ENCODE measurements at regions not wholly inside any gene's neighbourhood (a gene's known extent, or its start where the extent isn't known, plus 50 kb on each side); places are given as distances from the start of the nearest gene placed in this dataset.

DNA sequence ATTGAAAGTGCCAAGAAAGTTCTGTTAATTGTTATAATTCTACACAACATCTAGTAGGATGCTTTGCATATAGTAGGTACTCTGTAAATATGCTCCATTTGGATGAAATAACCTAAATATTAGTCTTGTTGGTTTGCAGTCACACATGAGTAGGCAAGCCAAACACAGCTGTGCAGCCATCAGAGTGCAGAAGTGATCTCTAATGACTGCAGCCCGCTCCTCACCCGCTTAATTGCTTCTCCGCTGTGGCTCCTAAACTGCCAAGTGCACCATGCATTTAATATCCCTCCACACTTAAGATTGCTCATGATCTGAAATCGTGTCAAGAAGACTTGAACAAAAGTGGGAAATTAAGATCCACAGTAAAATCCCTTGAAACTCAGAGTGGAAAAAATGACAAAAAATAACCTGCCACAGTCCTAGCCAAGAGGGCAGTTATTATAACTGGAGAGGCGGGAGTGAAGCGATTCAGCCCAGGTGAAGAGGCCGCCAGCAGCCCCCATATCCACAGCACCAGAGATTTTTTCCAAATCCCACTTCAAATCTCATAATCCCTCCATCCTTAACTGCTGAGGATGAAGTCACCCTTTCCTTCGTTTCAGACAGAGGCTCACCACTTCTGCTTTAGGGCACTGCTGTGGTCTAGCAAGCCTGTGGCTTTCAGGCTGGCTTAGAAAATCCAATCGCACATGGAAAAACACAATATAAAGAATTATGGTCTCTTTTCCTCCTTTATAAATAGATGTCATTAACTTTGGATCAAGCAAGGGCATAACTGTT, 69.5 kb downstream of the TMEM30B start:
- Histone ChIP-seq H3K27me3 (ENCODE audit: control insufficient read depth in 2 of 2, insufficient read depth in 2 of 2, low read length in 2 of 2) (no peaks in the 10 kb centered on the region), H3K9me3 (ENCODE audit: control insufficient read depth in 2 of 3, low read length in 3 of 3) (no peaks in the 10 kb centered on the region), H3K36me3 (ENCODE audit: control insufficient read depth in 2 of 3, insufficient read depth in 3 of 3, low read length in 3 of 3) (no peaks in the 10 kb centered on the region), H3K4me3 (ENCODE audit: low read length) (no peak overlapping the region), H3K4me1 (ENCODE audit: control insufficient read depth in 2 of 2, insufficient read depth in 2 of 2, low read length in 2 of 2) (no peaks in the 10 kb centered on the region), H3K27ac (ENCODE audit: low read depth, low read length) (no peak overlapping the region)
- intact Hi-C loops (cut with micrococcal nuclease): no loop called here
- ATAC-seq: no peak
- ChIA-PET CTCF (no interaction called here), POLR2A (no interaction called here)
- Mint-ChIP-seq H3K27me3 (peaks cover 0 to 16% (median 15%) of the 10 kb centered on the region in 5 donors), H3K4me3 (no peak overlapping the region), H3K27ac (no peak overlapping the region), H3K4me1 (no peaks in the 10 kb centered on the region), H3K36me3 (no peaks in the 10 kb centered on the region), H3K9me3 (no peaks in the 10 kb centered on the region)
- DNase-seq: no peak

GRCh38 chr14:61203081-61203753, 77.9 kb downstream of the TMEM30B start:
- H3K4me1 Mint-ChIP-seq: peaks cover 0 to 3% (median 0%) of the 10 kb centered on the region in 7 donors
- Histone ChIP-seq H3K36me3 (ENCODE audit: control insufficient read depth in 2 of 3, insufficient read depth in 3 of 3, low read length in 3 of 3) (no peaks in the 10 kb centered on the region), H3K27ac (ENCODE audit: low read depth, low read length) (no peak overlapping the region), H3K9me3 (ENCODE audit: control insufficient read depth in 2 of 3, low read length in 3 of 3) (no peaks in the 10 kb centered on the region), H3K27me3 (ENCODE audit: control insufficient read depth in 2 of 2, insufficient read depth in 2 of 2, low read length in 2 of 2) (no peaks in the 10 kb centered on the region), H3K4me3 (ENCODE audit: low read length) (no peak overlapping the region), H3K4me1 (ENCODE audit: control insufficient read depth in 2 of 2, insufficient read depth in 2 of 2, low read length in 2 of 2) (no peaks in the 10 kb centered on the region)
- no peak for DNase-seq
- no peaks in the 10 kb centered on the region for H3K36me3 Mint-ChIP-seq
- peaks cover 0 to 2% (median 0%) of the 10 kb centered on the region in 11 donors for H3K9me3 Mint-ChIP-seq
- POLR2A ChIA-PET: no interaction called here
- no peak for ATAC-seq
- H3K27me3 Mint-ChIP-seq: peaks cover 24 to 53% (median 32%) of the 10 kb centered on the region in 5 donors
- intact Hi-C loops (cut with micrococcal nuclease): no loop called here
- no peak overlapping the region for H3K4me3 Mint-ChIP-seq
- no peak overlapping the region for H3K27ac Mint-ChIP-seq
- CTCF ChIA-PET: no interaction called here

- Histone ChIP-seq H3K27me3 (ENCODE audit: control insufficient read depth in 2 of 2, insufficient read depth in 2 of 2, low read length in 2 of 2) (no peaks in the 10 kb centered on the region), H3K27ac (ENCODE audit: low read depth, low read length) (no peak overlapping the region), H3K36me3 (ENCODE audit: control insufficient read depth in 2 of 3, insufficient read depth in 3 of 3, low read length in 3 of 3) (no peaks in the 10 kb centered on the region), H3K4me3 (ENCODE audit: low read length) (no peak overlapping the region), H3K9me3 (ENCODE audit: control insufficient read depth in 2 of 3, low read length in 3 of 3) (no peaks in the 10 kb centered on the region), H3K4me1 (ENCODE audit: control insufficient read depth in 2 of 2, insufficient read depth in 2 of 2, low read length in 2 of 2) (no peaks in the 10 kb centered on the region)
- Mint-ChIP-seq H3K9me3 (peaks cover 0 to 2% (median 0%) of the 10 kb centered on the region in 11 donors), H3K4me3 (no peak overlapping the region), H3K27me3 (peaks cover 30 to 58% (median 41%) of the 10 kb centered on the region in 5 donors), H3K27ac (no peak overlapping the region), H3K4me1 (peaks cover 0 to 3% (median 0%) of the 10 kb centered on the region in 7 donors), H3K36me3 (no peaks in the 10 kb centered on the region)
- CTCF ChIA-PET: no interaction called here
- ATAC-seq (no peak), DNase-seq (no peak)
- POLR2A ChIA-PET: no interaction called here
- intact Hi-C loops (cut with micrococcal nuclease): no loop called here
These were observed 79.0 kb downstream of the TMEM30B start for GRCh38 chr14:61202124-61202523.

DNA sequence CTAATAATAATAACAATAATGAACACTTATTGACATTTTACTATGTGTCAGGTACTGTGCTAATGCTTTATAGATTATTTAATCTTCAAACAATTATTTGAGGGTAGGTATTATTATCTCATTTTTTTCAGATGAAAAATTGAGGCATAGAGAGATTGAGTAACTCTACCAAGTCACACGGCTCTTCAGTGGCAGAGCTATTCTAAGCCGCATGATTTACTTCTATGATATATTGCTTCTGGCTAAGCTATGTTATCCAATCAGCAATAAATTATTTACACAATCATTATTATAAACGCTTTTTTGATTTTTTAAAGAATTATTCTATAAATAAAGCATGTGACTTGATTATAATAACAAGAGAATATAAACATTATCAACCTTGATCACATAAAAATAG, 80.0 kb downstream of the TMEM30B start:
- intact Hi-C loops (cut with micrococcal nuclease): no loop called here
- no peak for ATAC-seq
- no peaks in the 10 kb centered on the region for H3K4me1 ChIP-seq (ENCODE audit: control insufficient read depth in 2 of 2, insufficient read depth in 2 of 2, low read length in 2 of 2)
- peaks cover 0 to 3% (median 0%) of the 10 kb centered on the region in 7 donors for H3K4me1 Mint-ChIP-seq
- DNase-seq: no peak
- peaks cover 0 to 2% (median 0%) of the 10 kb centered on the region in 11 donors for H3K9me3 Mint-ChIP-seq
- H3K4me3 ChIP-seq (ENCODE audit: low read length): no peak overlapping the region
- H3K9me3 ChIP-seq (ENCODE audit: control insufficient read depth in 2 of 3, low read length in 3 of 3): no peaks in the 10 kb centered on the region
- POLR2A ChIA-PET: no interaction called here
- H3K27ac ChIP-seq (ENCODE audit: low read depth, low read length): no peak overlapping the region
- CTCF ChIA-PET: no interaction called here
- H3K36me3 Mint-ChIP-seq: no peaks in the 10 kb centered on the region
- H3K4me3 Mint-ChIP-seq: no peak overlapping the region
- H3K27me3 ChIP-seq (ENCODE audit: control insufficient read depth in 2 of 2, insufficient read depth in 2 of 2, low read length in 2 of 2): no peaks in the 10 kb centered on the region
- no peak overlapping the region for H3K27ac Mint-ChIP-seq
- H3K36me3 ChIP-seq (ENCODE audit: control insufficient read depth in 2 of 3, insufficient read depth in 3 of 3, low read length in 3 of 3): no peaks in the 10 kb centered on the region
- peaks cover 30 to 58% (median 43%) of the 10 kb centered on the region in 5 donors for H3K27me3 Mint-ChIP-seq

- H3K27me3 Mint-ChIP-seq: peaks cover 35 to 56% (median 45%) of the 10 kb centered on the region in 5 donors
- Histone ChIP-seq H3K4me3 (ENCODE audit: low read length) (no peak overlapping the region), H3K4me1 (ENCODE audit: control insufficient read depth in 2 of 2, insufficient read depth in 2 of 2, low read length in 2 of 2) (no peaks in the 10 kb centered on the region), H3K27ac (ENCODE audit: low read depth, low read length) (no peak overlapping the region), H3K36me3 (ENCODE audit: control insufficient read depth in 2 of 3, insufficient read depth in 3 of 3, low read length in 3 of 3) (no peaks in the 10 kb centered on the region), H3K9me3 (ENCODE audit: control insufficient read depth in 2 of 3, low read length in 3 of 3) (no peaks in the 10 kb centered on the region), H3K27me3 (ENCODE audit: control insufficient read depth in 2 of 2, insufficient read depth in 2 of 2, low read length in 2 of 2) (no peaks in the 10 kb centered on the region)
- H3K4me3 Mint-ChIP-seq: no peak overlapping the region
- POLR2A ChIA-PET: no interaction called here
- DNase-seq (no peak), ATAC-seq (no peak)
- no peaks in the 10 kb centered on the region for H3K4me1 Mint-ChIP-seq
- no peak overlapping the region for H3K27ac Mint-ChIP-seq
- H3K36me3 Mint-ChIP-seq: no peaks in the 10 kb centered on the region
- H3K9me3 Mint-ChIP-seq: no peaks in the 10 kb centered on the region
- intact Hi-C loops (cut with micrococcal nuclease): no loop called here
- CTCF ChIA-PET: no interaction called here
These were observed 83.7 kb downstream of the TMEM30B start for GRCh38 chr14:61197416-61197815.

DNA sequence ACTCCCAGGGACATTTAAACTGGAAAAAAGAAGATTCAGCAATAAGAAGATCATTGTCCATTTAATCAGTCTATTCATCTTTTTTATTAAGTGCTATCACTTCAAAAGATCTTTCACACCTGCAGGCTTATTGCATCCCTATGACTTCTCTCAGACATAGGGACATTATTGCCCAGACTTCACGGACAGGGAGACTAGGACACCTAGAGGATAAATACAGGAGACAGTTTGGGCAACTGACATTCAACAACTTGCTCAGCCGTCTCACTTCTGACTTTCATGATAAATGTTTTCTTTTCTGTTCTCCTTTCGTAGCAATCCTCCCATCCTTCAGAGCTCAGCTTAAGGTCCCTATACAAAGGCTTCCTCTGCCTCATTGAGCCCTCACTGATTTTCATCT, 84.3 kb downstream of the TMEM30B start:
- no peak overlapping the region for H3K4me3 ChIP-seq (ENCODE audit: low read length)
- Mint-ChIP-seq H3K4me1 (no peaks in the 10 kb centered on the region), H3K9me3 (no peaks in the 10 kb centered on the region), H3K36me3 (no peaks in the 10 kb centered on the region), H3K27ac (no peak overlapping the region), H3K27me3 (peaks cover 35 to 57% (median 44%) of the 10 kb centered on the region in 5 donors), H3K4me3 (no peak overlapping the region)
- POLR2A ChIA-PET: no interaction called here
- H3K27me3 ChIP-seq (ENCODE audit: control insufficient read depth in 2 of 2, insufficient read depth in 2 of 2, low read length in 2 of 2): no peaks in the 10 kb centered on the region
- intact Hi-C loops (cut with micrococcal nuclease): no loop called here
- no peak overlapping the region for H3K27ac ChIP-seq (ENCODE audit: low read depth, low read length)
- ATAC-seq (no peak), DNase-seq (no peak)
- CTCF ChIA-PET: no interaction called here
- no peaks in the 10 kb centered on the region for H3K4me1 ChIP-seq (ENCODE audit: control insufficient read depth in 2 of 2, insufficient read depth in 2 of 2, low read length in 2 of 2)
- no peaks in the 10 kb centered on the region for H3K9me3 ChIP-seq (ENCODE audit: control insufficient read depth in 2 of 3, low read length in 3 of 3)
- no peaks in the 10 kb centered on the region for H3K36me3 ChIP-seq (ENCODE audit: control insufficient read depth in 2 of 3, insufficient read depth in 3 of 3, low read length in 3 of 3)

GRCh38 chr14:61196034-61196433, 85.1 kb downstream of the TMEM30B start:
- no peak overlapping the region for H3K4me3 Mint-ChIP-seq
- intact Hi-C loops (cut with micrococcal nuclease): no loop called here
- CTCF ChIA-PET: no interaction called here

More at GRCh38 chr14:61196034-61196433, 85.1 kb downstream of the TMEM30B start:
- Histone ChIP-seq H3K4me1 (ENCODE audit: control insufficient read depth in 2 of 2, insufficient read depth in 2 of 2, low read length in 2 of 2) (no peaks in the 10 kb centered on the region), H3K4me3 (ENCODE audit: low read length) (no peak overlapping the region), H3K27me3 (ENCODE audit: control insufficient read depth in 2 of 2, insufficient read depth in 2 of 2, low read length in 2 of 2) (no peaks in the 10 kb centered on the region), H3K9me3 (ENCODE audit: control insufficient read depth in 2 of 3, low read length in 3 of 3) (no peaks in the 10 kb centered on the region), H3K36me3 (ENCODE audit: control insufficient read depth in 2 of 3, insufficient read depth in 3 of 3, low read length in 3 of 3) (no peaks in the 10 kb centered on the region), H3K27ac (ENCODE audit: low read depth, low read length) (no peak overlapping the region)
- Mint-ChIP-seq H3K27me3 (peaks cover 35 to 56% (median 46%) of the 10 kb centered on the region in 5 donors), H3K27ac (no peak overlapping the region), H3K4me1 (no peaks in the 10 kb centered on the region), H3K9me3 (no peaks in the 10 kb centered on the region), H3K36me3 (no peaks in the 10 kb centered on the region)
- POLR2A ChIA-PET: no interaction called here
- ATAC-seq: no peak
- no peak for DNase-seq
